Adrenal gland (tissue), 9 donors: ENCODE measurements at regions not wholly inside any gene's neighbourhood (a gene's known extent, or its start where the extent isn't known, plus 50 kb on each side); places are given as distances from the start of the nearest gene placed in this dataset.
A peak's percentile ranks its signal among the peaks of the same experiment; 100 is the strongest.

Source experiments
- DNase-seq, 7 donors: peaks; one replicate each; pipeline ENCODE4 v3.0.0-alpha.2; 2019 to 2020
- H3K27ac ChIP-seq, 5 donors: fragments of 200-600 bp; sonication (generic) in 4 of 5; 1 replicate in 3 of 5; 2 replicates in 2 of 5; pipeline versions ENCODE4 v1.5.1 to v1.8.0; 2016 to 2020; ENCODE audit warnings: mild to moderate bottlenecking in 1 of 5
- H3K27me3 ChIP-seq: fragments of 200-600 bp; 2 replicates; pipeline ENCODE4 v1.8.0; 2021
- H3K36me3 ChIP-seq, 2 donors: fragments of 200-600 bp; replicated peaks in 1 of 2; 1 replicate in 1 of 2; 2 replicates in 1 of 2; pipeline versions ENCODE4 v1.5.1 to v1.8.0; 2018 to 2022
- H3K4me1 ChIP-seq, 2 donors: fragments of 200-600 bp; replicated peaks in 1 of 2; 1 replicate in 1 of 2; 2 replicates in 1 of 2; pipeline versions ENCODE4 v1.5.1 to v1.8.0; 2018 to 2021
- H3K4me3 ChIP-seq, 4 donors: fragments of 200-600 bp; sonication (generic) in 3 of 4; one replicate each; pipeline ENCODE4 v1.5.1; 2016 to 2018
- H3K9me3 ChIP-seq, 3 donors: fragments of 200-600 bp; sonication (generic) in 1 of 3; replicated peaks in 1 of 3; 1 replicate in 2 of 3; 2 replicates in 1 of 3; pipeline versions ENCODE4 v1.5.1 to v1.8.0; 2016 to 2021
- POLR2A ChIP-seq, 2 donors: fragments of 450-650 bp; IDR thresholded peaks; one replicate each; pipeline ENCODE4 v1.6.1; 2017; ENCODE audit warnings: antibody characterized with exemption in 2 of 2, mild to moderate bottlenecking in 2 of 2, moderate library complexity in 1 of 2
- WGBS, 4 donors: extraction: QIAGEN DNeasy Blood & Tissue Kit in 2 of 4; methylation state at CpG; one replicate each; pipeline versions ENCODE4 v1.1.5 to v1.1.7; 2013 to 2017; 5-methylcytosine and 5-hydroxymethylcytosine counted together
- intact Hi-C, 2 donors: fragments of 100-400 bp; cut with DNase I; formaldehyde crosslinking; loops; one replicate each; pipeline versions ENCODE4 v1.14.1 to v1.15.0; 2022 to 2023
- TF ChIP-seq, protein P1 (sequence below), 6 experiments: fragments of 450-650 bp in 4 of 6; fragments of 200-600 bp in 2 of 6; sonication (generic) in 1 of 6; IDR thresholded peaks; 1 replicate in 5 of 6; 2 replicates in 1 of 6; pipeline versions ENCODE4 v1.5.1 to v1.8.0; 2016 to 2021; ENCODE audit warnings: antibody characterized with exemption in 6 of 6, mild to moderate bottlenecking in 2 of 6, moderate library complexity in 1 of 6
- donor health status: healthy with polysubstance abuse.
- donor health status: Bipolar disorder and iron deficiency.
- donor health status: DM: yes; HTN: yes; CAD: no.
- donor health status: DM: no; HTN: no; CAD: no.
- donor health status: DM: no; HTN: no; CAD: no.

- intact Hi-C loops = no loop called here
- WGBS, 4 donors = 18 to 39% (median 22%) methylated on average over 3 of the region's 3 CpGs
- H3K4me1 ChIP-seq = no peaks in the 10 kb centered on the region
- H3K36me3 ChIP-seq = no peaks in the 10 kb centered on the region
- no peak overlapping the region for H3K27ac ChIP-seq
- no peaks in the 10 kb centered on the region for H3K27me3 ChIP-seq
- no peaks in the 10 kb centered on the region for H3K9me3 ChIP-seq
- no peak overlapping the region for H3K4me3 ChIP-seq
- DNase-seq = peak in 1 of 7 donors; percentile 15
- TF ChIP-seq, protein P1, sequence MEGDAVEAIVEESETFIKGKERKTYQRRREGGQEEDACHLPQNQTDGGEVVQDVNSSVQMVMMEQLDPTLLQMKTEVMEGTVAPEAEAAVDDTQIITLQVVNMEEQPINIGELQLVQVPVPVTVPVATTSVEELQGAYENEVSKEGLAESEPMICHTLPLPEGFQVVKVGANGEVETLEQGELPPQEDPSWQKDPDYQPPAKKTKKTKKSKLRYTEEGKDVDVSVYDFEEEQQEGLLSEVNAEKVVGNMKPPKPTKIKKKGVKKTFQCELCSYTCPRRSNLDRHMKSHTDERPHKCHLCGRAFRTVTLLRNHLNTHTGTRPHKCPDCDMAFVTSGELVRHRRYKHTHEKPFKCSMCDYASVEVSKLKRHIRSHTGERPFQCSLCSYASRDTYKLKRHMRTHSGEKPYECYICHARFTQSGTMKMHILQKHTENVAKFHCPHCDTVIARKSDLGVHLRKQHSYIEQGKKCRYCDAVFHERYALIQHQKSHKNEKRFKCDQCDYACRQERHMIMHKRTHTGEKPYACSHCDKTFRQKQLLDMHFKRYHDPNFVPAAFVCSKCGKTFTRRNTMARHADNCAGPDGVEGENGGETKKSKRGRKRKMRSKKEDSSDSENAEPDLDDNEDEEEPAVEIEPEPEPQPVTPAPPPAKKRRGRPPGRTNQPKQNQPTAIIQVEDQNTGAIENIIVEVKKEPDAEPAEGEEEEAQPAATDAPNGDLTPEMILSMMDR (IDR thresholded peaks at IDR 0.05) = peak in 4 of 6 experiments; percentile 36 to 43 (median 39)
- no peak for TF ChIP-seq POLR2A (IDR thresholded peaks at IDR 0.05)
Measured at GRCh38 chrX:30488092-30488491, 89.5 kb downstream of the TASL start.

DNA sequence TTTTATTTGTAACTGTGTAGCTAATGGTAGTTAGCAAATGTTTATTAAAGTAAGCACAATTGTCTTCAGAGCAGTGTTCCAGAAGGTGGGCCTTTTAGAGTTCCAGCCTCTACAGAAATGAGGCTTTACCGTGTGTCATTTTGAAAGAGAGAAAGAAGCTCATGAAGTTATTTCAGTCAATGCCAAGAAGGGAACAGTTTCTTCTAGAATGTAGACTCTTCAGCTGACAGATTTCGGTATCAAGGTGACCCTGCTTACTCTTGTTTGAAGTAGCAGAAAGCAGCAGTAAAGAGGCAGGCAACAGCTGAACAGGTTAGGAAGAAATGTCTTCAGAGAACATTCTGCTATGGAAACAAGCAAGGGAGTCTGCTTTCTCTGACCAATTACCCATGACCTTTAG, 93.6 kb downstream of the TASL start:
- Histone ChIP-seq H3K36me3 (no peaks in the 10 kb centered on the region), H3K4me1 (no peaks in the 10 kb centered on the region), H3K9me3 (no peaks in the 10 kb centered on the region), H3K27ac (no peak overlapping the region), H3K27me3 (no peaks in the 10 kb centered on the region), H3K4me3 (no peak overlapping the region)
- no peak for DNase-seq
- TF ChIP-seq, protein P1 (IDR thresholded peaks at IDR 0.05) = no peak
- TF ChIP-seq POLR2A (IDR thresholded peaks at IDR 0.05) = no peak
- WGBS, 4 donors = 29 to 75% (median 47%) methylated on average over 2 of the region's 2 CpGs
- intact Hi-C loops = no loop called here

- no peak for DNase-seq
- no peaks in the 10 kb centered on the region for H3K4me1 ChIP-seq
- no peaks in the 10 kb centered on the region for H3K9me3 ChIP-seq
- no peaks in the 10 kb centered on the region for H3K36me3 ChIP-seq
- 46 to 55% (median 49%) methylated on average over 3 of the region's 3 CpGs for WGBS, 4 donors
- intact Hi-C loops = no loop called here
- TF ChIP-seq, protein P1 (IDR thresholded peaks at IDR 0.05) = no peak
- TF ChIP-seq POLR2A (IDR thresholded peaks at IDR 0.05) = no peak
- H3K4me3 ChIP-seq = no peak overlapping the region
- H3K27ac ChIP-seq = no peak overlapping the region
- H3K27me3 ChIP-seq = no peaks in the 10 kb centered on the region
Measured at GRCh38 chrX:30468471-30468870, 109.1 kb downstream of the TASL start.
